Thyroid gland (tissue), 4 donors: ENCODE measurements at regions not wholly inside any gene's neighbourhood (a gene's known extent, or its start where the extent isn't known, plus 50 kb on each side); places are given as distances from the start of the nearest gene placed in this dataset.

Experiments
- CTCF ChIP-seq, 6 experiments: fragments of 200-600 bp in 3 of 6; fragments of 450-650 bp in 3 of 6; sonication (generic) in 3 of 6; IDR thresholded peaks; one replicate each; pipeline ENCODE4 v1.5.1; 2016 to 2019; ENCODE audit warnings: antibody characterized with exemption in 6 of 6, mild to moderate bottlenecking in 2 of 6, inconsistent platforms in 1 of 6, moderate library complexity in 1 of 6
- POLR2A ChIP-seq, 2 donors: fragments of 450-650 bp; IDR thresholded peaks; one replicate each; pipeline ENCODE4 v1.6.1; 2017; ENCODE audit warnings: antibody characterized with exemption in 2 of 2, mild to moderate bottlenecking in 2 of 2, moderate library complexity in 1 of 2

- TF ChIP-seq CTCF (IDR thresholded peaks at IDR 0.05): no peak
- no peak for TF ChIP-seq POLR2A (IDR thresholded peaks at IDR 0.05)
Measured at GRCh38 chr14:51147183-51147582, 52.3 kb upstream of the TRIM9 start.
